CD4-positive, alpha-beta T cell treated with Interferon gamma for 1 hour (primary cell): ENCODE measurements at regions not wholly inside any gene's neighbourhood (a gene's known extent, or its start where the extent isn't known, plus 50 kb on each side); places are given as distances from the start of the nearest gene placed in this dataset.
"Not testable (repeated sequence)": the region's sequence is repeated elsewhere in the genome, so short reads cannot be mapped to it uniquely, and the experiment has no call there.

Experiments used
- DNase-seq: peaks from one replicate; pipeline ENCODE4 v3.0.0-alpha.2; 2020

DNA sequence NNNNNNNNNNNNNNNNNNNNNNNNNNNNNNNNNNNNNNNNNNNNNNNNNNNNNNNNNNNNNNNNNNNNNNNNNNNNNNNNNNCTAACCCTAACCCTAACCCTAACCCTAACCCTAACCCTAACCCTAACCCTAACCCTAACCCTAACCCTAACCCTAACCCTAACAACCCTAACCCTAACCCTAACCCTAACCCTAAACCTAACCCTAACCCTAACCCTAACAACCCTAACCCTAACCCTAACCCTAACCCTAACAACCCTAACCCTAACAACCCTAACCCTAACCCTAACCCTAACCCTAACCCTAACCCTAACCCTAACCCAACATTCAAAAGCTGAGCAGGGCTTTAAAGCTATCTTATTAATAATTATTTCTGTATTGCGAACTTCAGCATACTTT, 182.5 kb upstream of the FAM20C start:
- DNase-seq, result not testable (repeated sequence)

DNA sequence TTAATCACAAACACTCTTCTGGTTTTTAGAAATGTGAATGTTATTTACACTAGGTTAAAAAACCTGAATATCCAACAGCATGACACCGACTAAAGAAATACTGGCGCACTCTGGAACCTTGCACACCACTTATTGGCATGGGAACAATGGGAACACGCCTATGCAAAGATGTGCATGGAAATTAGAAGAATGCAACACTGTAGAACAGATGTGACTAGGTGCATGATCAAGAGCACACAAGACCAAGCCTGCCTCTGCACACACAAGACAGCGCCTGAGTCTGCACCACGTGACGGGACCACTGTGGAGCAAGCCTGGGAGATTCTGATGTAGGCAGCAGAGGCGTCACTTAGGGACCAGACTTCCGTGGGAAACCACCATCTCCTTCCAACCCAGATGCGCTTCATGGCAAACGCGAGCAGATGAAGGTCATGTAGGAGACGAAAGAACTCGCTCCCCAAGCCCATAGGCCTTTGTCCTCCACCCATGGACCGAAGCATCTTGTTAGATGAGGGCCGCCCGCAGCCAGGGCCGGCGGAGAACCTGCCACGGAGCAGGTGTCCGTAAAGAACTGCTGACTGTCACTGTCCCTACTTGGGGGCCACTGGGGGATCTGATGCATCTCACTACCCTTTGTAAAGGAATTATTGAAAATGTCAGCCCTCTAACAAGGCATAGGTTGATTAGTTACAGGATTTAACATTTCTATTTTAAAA, 159.6 kb upstream of the FAM20C start:
- not testable (repeated sequence) for DNase-seq

GRCh38 chr7:35121-35541, 157.2 kb upstream of the FAM20C start:
- not testable (repeated sequence) for DNase-seq

DNA sequence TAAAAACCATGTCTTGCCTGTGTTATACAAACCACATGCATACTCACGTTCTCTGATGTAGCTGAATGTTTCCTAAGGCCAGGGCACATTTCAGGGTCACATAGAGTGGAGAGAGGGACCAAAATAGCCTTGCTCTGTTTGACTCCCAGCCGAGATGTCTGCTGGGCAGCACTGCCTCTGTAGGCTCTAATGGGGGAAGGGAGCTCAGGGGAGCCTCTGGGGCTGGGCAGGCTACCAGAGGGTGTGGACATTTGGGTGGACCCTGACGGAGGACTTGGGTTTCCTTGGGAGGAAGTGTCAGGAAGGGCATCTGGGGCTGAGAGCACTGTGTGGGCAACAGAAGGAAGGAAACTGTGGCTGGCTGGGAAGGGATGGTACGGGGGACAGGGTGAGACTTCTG, 155.8 kb upstream of the FAM20C start:
- DNase-seq, result not testable (repeated sequence)

GRCh38 chr7:37656-38055, 154.7 kb upstream of the FAM20C start:
- DNase-seq, result not testable (repeated sequence)

DNA sequence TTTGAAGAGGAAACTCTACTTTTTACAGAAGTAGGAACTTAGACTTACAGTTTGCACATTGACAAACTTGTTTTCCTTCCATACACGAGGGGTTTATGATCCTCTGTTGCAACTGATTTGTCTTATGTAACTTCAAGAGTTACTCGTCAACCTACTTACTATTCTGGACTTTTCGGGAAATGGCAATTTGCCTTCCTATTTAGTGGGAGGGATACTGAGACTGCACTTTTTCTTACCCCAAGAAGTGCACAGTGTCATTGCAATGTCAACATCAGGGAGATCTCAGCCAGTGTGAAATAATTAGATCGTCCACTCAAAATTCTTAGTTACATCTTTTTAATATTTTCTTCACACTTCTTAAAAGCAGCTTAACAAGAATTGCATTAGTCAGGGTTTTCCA, 153.9 kb upstream of the FAM20C start:
- not testable (repeated sequence) for DNase-seq

DNA sequence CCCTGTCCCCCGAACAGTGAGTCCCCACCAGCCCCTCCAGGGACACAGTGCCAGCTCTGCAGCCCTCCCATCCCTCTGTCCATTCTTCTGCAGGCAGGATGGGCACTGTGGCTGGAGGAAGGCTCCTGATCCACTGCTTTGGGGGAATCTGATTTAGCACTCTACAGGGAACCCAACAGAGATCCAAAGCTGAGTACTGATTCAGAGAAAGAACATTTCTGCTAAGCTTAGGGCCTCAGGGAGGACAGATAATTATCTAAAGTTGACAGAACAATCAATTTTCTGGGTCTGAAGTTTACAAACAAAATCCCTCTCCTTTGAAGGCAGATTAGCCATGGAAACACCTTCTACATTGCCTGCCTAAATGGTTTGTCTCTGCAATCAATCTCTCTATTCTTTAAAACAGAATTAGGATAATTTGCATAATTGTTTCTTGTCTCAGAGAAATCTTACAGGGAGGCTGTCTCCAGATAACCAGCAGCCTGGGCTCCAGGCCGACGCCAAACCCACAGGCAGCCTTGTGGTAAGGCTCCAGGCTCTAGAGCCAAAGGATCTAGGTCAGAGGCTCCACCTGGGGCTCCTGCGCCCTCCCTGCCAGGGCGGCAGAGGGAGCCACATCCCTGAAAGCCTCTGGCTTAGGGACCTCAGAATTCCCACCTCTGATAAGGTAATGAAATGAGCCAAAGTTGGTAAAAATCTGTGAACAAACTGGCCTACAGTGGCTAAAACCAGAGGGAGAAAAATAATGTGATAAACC, 152.2 kb upstream of the FAM20C start:
- not testable (repeated sequence) for DNase-seq

DNA sequence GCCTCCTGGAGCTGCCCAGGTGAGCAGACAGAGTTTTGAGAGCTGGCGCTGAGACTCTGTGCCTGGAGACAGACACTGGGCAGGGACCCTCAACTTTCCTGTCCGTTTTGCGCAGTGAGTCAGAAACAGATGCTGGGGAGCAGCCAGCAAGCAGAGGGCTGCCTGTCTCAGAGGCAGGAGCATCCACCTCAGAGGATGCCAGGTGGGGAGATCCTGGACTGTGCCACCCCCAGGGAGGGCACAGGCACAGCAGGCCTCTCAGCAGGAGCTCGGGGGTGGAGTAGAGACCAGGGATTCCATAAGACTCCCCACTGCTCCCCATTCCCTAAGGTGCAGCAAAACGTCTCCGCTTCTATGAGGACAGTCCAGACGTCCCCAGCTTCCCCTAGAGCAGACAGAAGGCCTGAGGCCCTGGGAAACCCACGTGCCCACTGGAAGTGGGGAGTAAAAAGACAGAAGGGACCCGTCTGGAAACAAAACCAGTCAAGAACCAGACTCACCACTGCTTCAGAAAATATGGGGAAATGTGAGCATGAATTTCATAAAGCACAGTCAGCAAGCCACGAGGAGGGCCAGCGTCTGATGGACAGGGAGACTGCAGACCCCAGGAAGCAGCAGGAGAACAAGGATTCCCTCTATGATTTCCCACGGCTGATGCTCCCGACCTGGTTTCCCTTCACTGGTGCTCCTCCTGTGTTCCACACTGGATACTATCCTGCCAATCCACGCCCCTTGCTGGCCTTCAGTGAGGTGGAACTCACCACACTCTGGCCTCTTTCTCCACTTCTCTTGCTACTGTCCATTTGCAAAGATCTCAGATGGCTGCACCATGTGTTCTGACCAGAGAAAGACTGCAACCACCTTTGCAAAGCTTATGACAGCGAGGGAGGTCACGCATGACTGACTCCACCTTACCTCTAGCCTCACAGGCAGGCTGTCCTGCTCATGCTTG, 151.3 kb upstream of the FAM20C start:
- no peak for DNase-seq

DNA sequence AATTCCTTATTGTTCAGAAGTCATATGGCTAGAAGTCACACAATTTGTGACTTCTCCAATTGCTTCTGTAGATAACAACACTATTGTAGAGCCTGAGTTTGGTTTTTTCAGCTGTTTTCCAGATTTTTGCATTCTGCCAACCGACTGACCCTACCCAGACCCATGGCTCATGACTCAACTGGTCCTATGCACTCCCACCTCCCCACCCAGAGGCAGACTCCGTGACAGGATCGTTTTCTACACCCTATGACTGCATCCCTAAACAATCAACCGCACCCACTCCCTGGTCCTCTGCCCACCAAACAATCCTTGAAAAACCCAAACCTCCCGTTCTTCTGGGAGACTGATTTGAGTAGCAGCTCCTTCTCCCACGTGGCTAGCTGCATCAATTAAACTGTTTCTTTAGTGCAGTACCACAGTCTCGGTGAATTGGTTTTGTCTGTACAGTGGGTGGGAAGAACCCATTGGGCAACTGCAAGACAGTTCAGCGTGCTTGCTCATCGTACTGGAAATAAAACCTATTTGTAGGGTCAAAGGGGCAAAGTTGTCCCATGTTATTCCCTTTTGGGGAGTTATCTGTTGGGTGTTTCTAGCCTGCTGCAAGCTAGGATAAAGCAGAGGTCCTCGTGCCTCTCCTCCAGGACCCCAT, 150.3 kb upstream of the FAM20C start:
- DNase-seq, result no peak

DNA sequence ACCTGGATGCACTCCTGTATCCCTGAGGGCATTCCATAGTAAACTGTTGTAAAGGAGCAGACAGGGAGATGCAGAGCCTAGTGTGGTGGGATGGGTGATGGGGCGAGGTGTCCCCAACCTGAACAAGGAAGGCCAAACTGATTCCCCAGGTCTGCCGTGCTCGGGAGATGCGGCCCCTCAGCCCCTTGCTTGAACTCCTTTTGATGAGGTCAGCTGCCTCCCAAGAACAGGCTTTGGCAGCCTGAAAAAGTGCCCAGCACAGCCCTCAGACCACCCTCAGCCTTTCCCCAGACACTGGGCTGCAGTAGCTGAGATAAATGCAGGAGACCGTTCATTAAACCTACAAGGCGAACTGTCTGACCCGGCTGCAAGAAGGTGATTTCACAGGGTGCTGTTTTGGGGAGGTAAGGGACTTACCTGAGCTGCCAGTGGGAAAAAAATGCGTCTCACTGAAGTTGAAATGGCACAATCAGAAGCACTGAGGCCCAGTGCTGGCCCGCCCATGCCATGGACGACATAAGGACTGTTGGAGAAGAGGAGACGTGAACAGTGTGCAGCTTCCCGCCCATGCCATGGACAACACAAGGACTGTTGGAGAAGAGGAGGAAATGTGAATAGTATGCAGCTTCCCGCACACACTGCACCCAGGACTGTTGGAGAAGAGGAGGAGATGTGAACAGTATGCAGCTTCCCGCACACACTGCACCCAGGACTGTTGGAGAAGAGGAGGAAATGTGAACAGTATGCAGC, 148.4 kb upstream of the FAM20C start:
- DNase-seq, result no peak

- DNase-seq, result no peak
Measured at GRCh38 chr7:44541-44896, 147.9 kb upstream of the FAM20C start.

GRCh38 chr7:45106-46090, 147.0 kb upstream of the FAM20C start:
- no peak for DNase-seq

GRCh38 chr7:46123-46829, 146.1 kb upstream of the FAM20C start:
- DNase-seq, result no peak

- DNase-seq, result no peak
Measured at GRCh38 chr7:46830-47140, 145.6 kb upstream of the FAM20C start.

GRCh38 chr7:51456-52068, 140.8 kb upstream of the FAM20C start:
- DNase-seq, result no peak

DNA sequence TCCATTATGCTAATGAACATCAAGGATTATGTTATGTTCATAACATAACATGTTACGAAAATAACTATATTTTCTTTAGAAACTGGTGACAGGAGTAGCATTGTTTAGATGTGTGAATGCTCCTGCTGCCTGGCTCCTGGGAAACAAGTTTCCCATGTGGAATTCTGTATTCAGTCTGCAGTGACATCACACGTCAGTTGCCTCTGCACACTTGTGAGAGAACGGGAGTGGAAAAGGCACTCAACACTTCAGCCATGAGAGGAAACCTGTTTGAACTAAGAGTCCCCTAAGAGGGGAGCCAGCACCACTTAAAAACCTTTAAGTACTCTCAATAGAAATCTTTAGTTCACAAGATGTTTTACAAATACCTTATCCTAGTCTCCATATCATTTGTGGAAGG, 140.3 kb upstream of the FAM20C start:
- DNase-seq, result no peak

DNA sequence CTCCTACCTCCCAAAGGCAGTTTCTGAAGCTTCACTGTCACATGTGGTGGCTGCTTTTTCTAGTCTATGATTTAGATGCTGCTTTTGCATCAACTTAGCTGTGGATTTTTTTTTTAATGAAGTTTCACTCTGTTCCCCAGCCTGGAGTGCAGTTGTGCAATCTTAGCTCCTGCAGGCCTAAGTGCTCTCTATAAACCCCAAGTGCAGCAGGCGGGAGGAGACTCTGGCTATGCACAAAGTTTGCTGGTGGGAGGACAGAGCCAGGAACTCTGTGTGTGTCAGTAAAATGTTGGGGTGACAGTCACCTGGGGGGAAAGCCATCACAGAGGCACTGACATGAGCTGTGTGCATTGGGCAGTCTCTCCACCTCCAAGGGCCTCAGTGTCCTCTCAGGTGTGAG, 138.8 kb upstream of the FAM20C start:
- no peak for DNase-seq

GRCh38 chr7:54615-55014, 137.8 kb upstream of the FAM20C start:
- no peak for DNase-seq

GRCh38 chr7:55690-56248, 136.6 kb upstream of the FAM20C start:
- DNase-seq, result no peak
